Sigmoid colon (tissue), 6 donors: ENCODE measurements at regions not wholly inside any gene's neighbourhood (a gene's known extent, or its start where the extent isn't known, plus 50 kb on each side); places are given as distances from the start of the nearest gene placed in this dataset.

Experiments used
- DNase-seq: peaks from one replicate; pipeline ENCODE4 v3.0.0-alpha.2; 2019
- H3K27ac ChIP-seq, 4 donors: fragments of 200-600 bp; sonication (generic); one replicate each; pipeline ENCODE4 v1.5.1; 2016 to 2019; ENCODE audit warnings: mild to moderate bottlenecking in 1 of 4
- H3K27me3 ChIP-seq, 3 donors: fragments of 200-600 bp; sonication (generic); one replicate each; pipeline ENCODE4 v1.5.1; 2019; ENCODE audit warnings: mild to moderate bottlenecking in 1 of 3
- H3K36me3 ChIP-seq, 4 donors: fragments of 200-600 bp; sonication (generic); one replicate each; pipeline ENCODE4 v1.5.1; 2016 to 2019
- H3K4me1 ChIP-seq, 4 donors: fragments of 200-600 bp; sonication (generic); one replicate each; pipeline ENCODE4 v1.5.1; 2017 to 2019
- H3K4me3 ChIP-seq, 4 donors: fragments of 200-600 bp; sonication (generic); one replicate each; pipeline ENCODE4 v1.5.1; 2017 to 2019; ENCODE audit warnings: mild to moderate bottlenecking in 2 of 4, moderate library complexity in 1 of 4
- H3K9me3 ChIP-seq, 4 donors: fragments of 200-600 bp in 3 of 4; sonication (generic) in 3 of 4; one replicate each; pipeline versions ENCODE4 v1.5.1 to v1.6.1; 2013 to 2019
- CTCF ChIP-seq, 4 experiments: fragments of 450-650 bp in 3 of 4; fragments of 200-600 bp in 1 of 4; IDR thresholded peaks; one replicate each; pipeline ENCODE4 v1.5.1; 2016 to 2019; ENCODE audit warnings: antibody characterized with exemption in 4 of 4, mild to moderate bottlenecking in 3 of 4, moderate library complexity in 2 of 4
- EP300 ChIP-seq, 4 donors: sonication (generic); formaldehyde crosslinking; IDR thresholded peaks; one replicate each; pipeline ENCODE4 v1.6.1; 2017; ENCODE audit warnings: antibody characterized with exemption in 4 of 4
- POLR2A ChIP-seq, 2 donors: fragments of 450-650 bp; IDR thresholded peaks; one replicate each; pipeline ENCODE4 v1.6.1; 2016; ENCODE audit warnings: antibody characterized with exemption in 2 of 2, mild to moderate bottlenecking in 2 of 2, moderate library complexity in 2 of 2
- POLR2AphosphoS5 ChIP-seq, 4 donors: sonication (generic); formaldehyde crosslinking; IDR thresholded peaks; one replicate each; pipeline ENCODE4 v1.6.1; 2017; ENCODE audit warnings: antibody characterized with exemption in 4 of 4
- WGBS, 2 donors: extraction: QIAGEN DNeasy Blood & Tissue Kit; methylation state at CpG; one replicate each; pipeline ENCODE4 v1.1.7; 2013; 5-methylcytosine and 5-hydroxymethylcytosine counted together
- intact Hi-C: fragments of 100-400 bp; cut with DNase I; formaldehyde crosslinking; loops from one replicate; pipeline ENCODE4 v1.15.1; 2023
- donor health status: healthy with polysubstance abuse.
- donor health status: healthy.

DNA sequence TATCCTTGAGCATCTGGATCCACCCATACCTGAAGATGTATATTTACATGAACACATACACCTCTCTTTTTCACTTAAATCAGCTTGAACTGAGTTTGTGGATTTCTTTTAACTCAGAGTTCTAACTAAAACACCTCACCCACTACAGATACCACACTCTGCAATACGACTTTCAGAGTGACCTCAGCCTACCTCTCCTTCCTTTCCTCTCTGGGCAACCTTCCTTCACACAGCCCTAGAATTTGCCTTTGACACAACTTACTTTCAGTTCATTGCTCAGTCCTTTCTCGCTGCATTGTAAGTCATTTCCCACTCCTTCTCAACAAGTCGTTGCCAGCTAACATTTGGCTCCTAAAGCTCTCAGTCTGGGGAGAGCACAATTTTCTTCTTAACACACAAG, 151.9 kb upstream of the IRX3 start:
- no peak for DNase-seq
- Histone ChIP-seq H3K4me3 (no peak overlapping the region), H3K27ac (no peak overlapping the region), H3K4me1 (no peaks in the 10 kb centered on the region), H3K36me3 (no peaks in the 10 kb centered on the region), H3K9me3 (peaks cover 0 to 3% (median 0%) of the 10 kb centered on the region in 4 donors), H3K27me3 (peaks cover 0 to 21% (median 4%) of the 10 kb centered on the region in 3 donors)
- 68 to 76% methylated on average over 3 of the region's 3 CpGs for WGBS, 2 donors
- intact Hi-C loops = no loop called here
- no peak for TF ChIP-seq EP300 (IDR thresholded peaks at IDR 0.05)
- no peak for TF ChIP-seq POLR2A (IDR thresholded peaks at IDR 0.05)
- no peak for TF ChIP-seq CTCF (IDR thresholded peaks at IDR 0.05)
- no peak for TF ChIP-seq POLR2AphosphoS5 (IDR thresholded peaks at IDR 0.05)

DNA sequence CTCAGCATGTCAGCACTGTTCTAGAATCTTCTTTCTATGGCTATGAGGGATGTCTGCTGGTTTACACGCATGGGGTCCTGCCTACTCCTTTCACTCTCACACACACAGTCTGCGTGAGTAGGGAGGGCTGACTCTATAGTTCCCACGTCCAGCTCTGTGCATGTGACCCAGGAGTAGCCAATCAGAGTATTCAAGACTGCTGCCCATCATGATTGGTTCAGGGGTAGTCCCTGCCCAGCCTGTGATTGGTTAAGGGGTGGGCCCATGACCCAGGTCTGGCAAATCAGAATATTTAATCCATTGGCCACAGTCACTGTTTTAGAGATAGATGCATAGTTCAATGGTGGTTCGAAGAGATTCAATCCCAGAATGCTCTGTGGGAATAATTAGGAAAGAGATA, 151.3 kb upstream of the IRX3 start:
- no peak for DNase-seq
- no peak overlapping the region for H3K27ac ChIP-seq
- peaks cover 0 to 27% (median 4%) of the 10 kb centered on the region in 3 donors for H3K27me3 ChIP-seq
- TF ChIP-seq EP300 (IDR thresholded peaks at IDR 0.05) (no peak), POLR2AphosphoS5 (IDR thresholded peaks at IDR 0.05) (no peak), CTCF (IDR thresholded peaks at IDR 0.05) (no peak), POLR2A (IDR thresholded peaks at IDR 0.05) (no peak)
- no peak overlapping the region for H3K4me3 ChIP-seq
- H3K4me1 ChIP-seq = no peaks in the 10 kb centered on the region
- no peaks in the 10 kb centered on the region for H3K36me3 ChIP-seq
- intact Hi-C loops = no loop called here
- H3K9me3 ChIP-seq = peaks cover 0 to 3% (median 0%) of the 10 kb centered on the region in 4 donors
- WGBS, 2 donors = 83 to 86% methylated on average over 4 of the region's 4 CpGs

DNA sequence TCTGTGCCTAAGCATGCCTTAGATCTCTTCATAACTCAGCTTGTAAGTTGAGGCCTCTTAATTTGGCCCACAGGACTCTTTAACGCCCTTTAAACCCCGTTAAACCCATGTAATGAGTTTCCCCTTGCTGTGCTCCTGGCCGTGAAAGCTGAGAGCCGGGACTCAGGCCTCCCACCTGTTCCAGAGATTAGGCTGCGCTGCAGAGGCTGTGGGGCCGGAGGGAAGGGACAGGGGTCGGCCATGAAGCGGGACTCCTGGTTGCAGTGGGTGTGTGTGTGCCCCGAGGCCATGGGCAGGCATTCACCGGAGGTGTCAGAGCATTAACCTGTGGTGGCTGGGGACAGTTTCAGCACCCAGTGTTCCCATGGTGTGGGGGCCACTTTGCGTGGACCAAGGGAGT, 150.8 kb upstream of the IRX3 start:
- 68 to 79% methylated on average over 11 of the region's 11 CpGs for WGBS, 2 donors
- H3K4me3 ChIP-seq = no peak overlapping the region
- H3K9me3 ChIP-seq = peaks cover 0 to 3% (median 0%) of the 10 kb centered on the region in 4 donors
- intact Hi-C loops = no loop called here
- H3K36me3 ChIP-seq = no peaks in the 10 kb centered on the region
- no peaks in the 10 kb centered on the region for H3K4me1 ChIP-seq
- DNase-seq = no peak
- H3K27me3 ChIP-seq = peaks cover 0 to 32% (median 7%) of the 10 kb centered on the region in 3 donors
- no peak overlapping the region for H3K27ac ChIP-seq
- TF ChIP-seq POLR2AphosphoS5 (IDR thresholded peaks at IDR 0.05) (no peak), POLR2A (IDR thresholded peaks at IDR 0.05) (no peak), CTCF (IDR thresholded peaks at IDR 0.05) (no peak), EP300 (IDR thresholded peaks at IDR 0.05) (no peak)

DNA sequence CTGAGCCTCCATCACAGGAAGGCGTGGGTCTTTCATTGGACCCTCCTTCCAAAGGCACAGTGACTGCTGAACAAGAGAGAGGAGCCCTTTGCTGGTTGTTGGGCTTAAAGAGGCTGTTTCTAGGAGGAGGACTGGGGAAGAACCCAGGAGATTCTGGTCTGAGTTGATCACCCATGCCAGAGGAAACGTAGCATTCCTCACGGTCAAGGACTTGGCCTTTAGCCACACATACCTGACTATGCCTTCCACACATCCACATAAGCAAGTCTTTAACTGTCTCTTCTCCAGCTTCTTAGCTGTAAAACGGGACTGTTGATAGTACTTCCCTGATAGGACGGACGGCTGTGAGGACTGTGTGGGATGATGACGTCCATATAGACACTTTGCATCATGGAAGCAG, 149.8 kb upstream of the IRX3 start:
- Histone ChIP-seq H3K9me3 (peaks cover 0 to 3% (median 0%) of the 10 kb centered on the region in 4 donors), H3K4me3 (no peak overlapping the region), H3K27ac (no peak overlapping the region), H3K4me1 (no peaks in the 10 kb centered on the region), H3K36me3 (no peaks in the 10 kb centered on the region), H3K27me3 (peaks cover 0 to 41% (median 8%) of the 10 kb centered on the region in 3 donors)
- 85 to 92% methylated on average over 7 of the region's 7 CpGs for WGBS, 2 donors
- DNase-seq = no peak
- TF ChIP-seq POLR2A (IDR thresholded peaks at IDR 0.05) = no peak
- TF ChIP-seq CTCF (IDR thresholded peaks at IDR 0.05) = no peak
- no peak for TF ChIP-seq EP300 (IDR thresholded peaks at IDR 0.05)
- TF ChIP-seq POLR2AphosphoS5 (IDR thresholded peaks at IDR 0.05) = no peak
- intact Hi-C loops = no loop called here

DNA sequence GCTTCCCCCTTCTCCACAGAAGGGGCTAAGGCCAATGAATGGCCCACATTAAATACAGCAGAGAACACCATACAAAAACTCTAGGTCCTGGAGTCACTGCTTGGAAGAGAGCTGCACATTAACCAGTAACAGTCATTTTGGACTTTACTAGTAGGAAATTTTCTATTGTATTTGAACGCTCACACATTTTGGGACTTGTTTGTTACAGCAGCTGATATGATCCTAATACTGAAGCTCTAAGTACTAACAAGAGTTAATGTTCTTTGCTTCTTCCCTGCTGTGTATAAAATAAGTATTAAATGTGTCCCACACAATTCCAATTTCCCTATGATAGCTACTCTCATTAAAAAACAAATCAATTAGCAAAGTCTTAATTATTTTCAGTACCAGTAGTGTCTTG, 148.3 kb upstream of the IRX3 start:
- WGBS, 2 donors = 89 to 98% methylated on average over 1 of the region's 1 CpG
- H3K9me3 ChIP-seq = peaks cover 0 to 5% (median 1%) of the 10 kb centered on the region in 4 donors
- no peak overlapping the region for H3K27ac ChIP-seq
- intact Hi-C loops = no loop called here
- no peak for DNase-seq
- no peaks in the 10 kb centered on the region for H3K36me3 ChIP-seq
- H3K27me3 ChIP-seq = peaks cover 0 to 56% (median 16%) of the 10 kb centered on the region in 3 donors
- TF ChIP-seq CTCF (IDR thresholded peaks at IDR 0.05) (no peak), POLR2A (IDR thresholded peaks at IDR 0.05) (no peak), POLR2AphosphoS5 (IDR thresholded peaks at IDR 0.05) (no peak), EP300 (IDR thresholded peaks at IDR 0.05) (no peak)
- H3K4me1 ChIP-seq = no peaks in the 10 kb centered on the region
- no peak overlapping the region for H3K4me3 ChIP-seq
